Ascending aorta (tissue), 2 donors: ENCODE measurements at regions not wholly inside any gene's neighbourhood (a gene's known extent, or its start where the extent isn't known, plus 50 kb on each side); places are given as distances from the start of the nearest gene placed in this dataset.

Source experiments
- DNase-seq, 2 donors: peaks; one replicate each; pipeline ENCODE4 v3.0.0-alpha.2; 2019; ENCODE audit warnings: low spot score in 2 of 2
- H3K27ac ChIP-seq, 2 donors: fragments of 200-600 bp; sonication (generic); one replicate each; pipeline ENCODE4 v1.5.1; 2016 to 2017; ENCODE audit warnings: mild to moderate bottlenecking in 1 of 2
- H3K27me3 ChIP-seq: fragments of 200-600 bp; sonication (generic); one replicate; pipeline ENCODE4 v1.5.1; 2017
- H3K36me3 ChIP-seq, 2 donors: fragments of 200-600 bp; sonication (generic); one replicate each; pipeline ENCODE4 v1.5.1; 2016
- H3K4me1 ChIP-seq, 2 donors: fragments of 200-600 bp; sonication (generic); one replicate each; pipeline ENCODE4 v1.5.1; 2016 to 2017; ENCODE audit warnings: mild to moderate bottlenecking in 1 of 2
- H3K4me3 ChIP-seq, 2 donors: fragments of 200-600 bp; sonication (generic); one replicate each; pipeline ENCODE4 v1.5.1; 2016 to 2017; ENCODE audit warnings: mild to moderate bottlenecking in 1 of 2
- H3K9me3 ChIP-seq, 2 donors: fragments of 200-600 bp; sonication (generic); one replicate each; pipeline ENCODE4 v1.5.1; 2016
- intact Hi-C: fragments of 100-400 bp; cut with DNase I; formaldehyde crosslinking; loops from one replicate; pipeline ENCODE4 v1.15.1; 2023
- TF ChIP-seq, protein P1 (sequence below), 3 experiments: fragments of 200-600 bp in 2 of 3; fragments of 450-650 bp in 1 of 3; sonication (generic) in 2 of 3; IDR thresholded peaks; one replicate each; pipeline ENCODE4 v1.5.1; 2016 to 2019; ENCODE audit warnings: antibody characterized with exemption in 3 of 3, mild to moderate bottlenecking in 1 of 3, moderate library complexity in 1 of 3

- no peak overlapping the region for H3K4me3 ChIP-seq
- TF ChIP-seq, protein P1, sequence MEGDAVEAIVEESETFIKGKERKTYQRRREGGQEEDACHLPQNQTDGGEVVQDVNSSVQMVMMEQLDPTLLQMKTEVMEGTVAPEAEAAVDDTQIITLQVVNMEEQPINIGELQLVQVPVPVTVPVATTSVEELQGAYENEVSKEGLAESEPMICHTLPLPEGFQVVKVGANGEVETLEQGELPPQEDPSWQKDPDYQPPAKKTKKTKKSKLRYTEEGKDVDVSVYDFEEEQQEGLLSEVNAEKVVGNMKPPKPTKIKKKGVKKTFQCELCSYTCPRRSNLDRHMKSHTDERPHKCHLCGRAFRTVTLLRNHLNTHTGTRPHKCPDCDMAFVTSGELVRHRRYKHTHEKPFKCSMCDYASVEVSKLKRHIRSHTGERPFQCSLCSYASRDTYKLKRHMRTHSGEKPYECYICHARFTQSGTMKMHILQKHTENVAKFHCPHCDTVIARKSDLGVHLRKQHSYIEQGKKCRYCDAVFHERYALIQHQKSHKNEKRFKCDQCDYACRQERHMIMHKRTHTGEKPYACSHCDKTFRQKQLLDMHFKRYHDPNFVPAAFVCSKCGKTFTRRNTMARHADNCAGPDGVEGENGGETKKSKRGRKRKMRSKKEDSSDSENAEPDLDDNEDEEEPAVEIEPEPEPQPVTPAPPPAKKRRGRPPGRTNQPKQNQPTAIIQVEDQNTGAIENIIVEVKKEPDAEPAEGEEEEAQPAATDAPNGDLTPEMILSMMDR (IDR thresholded peaks at IDR 0.05), result no peak
- no peaks in the 10 kb centered on the region for H3K4me1 ChIP-seq
- H3K27ac ChIP-seq, result no peak overlapping the region
- intact Hi-C loops, result no loop called here
- H3K9me3 ChIP-seq, result no peaks in the 10 kb centered on the region
- H3K36me3 ChIP-seq, result no peaks in the 10 kb centered on the region
- no peak for DNase-seq
- no peaks in the 10 kb centered on the region for H3K27me3 ChIP-seq
Observed at GRCh38 chr13:83709426-83710132, 172.7 kb downstream of the SLITRK1 start.

DNA sequence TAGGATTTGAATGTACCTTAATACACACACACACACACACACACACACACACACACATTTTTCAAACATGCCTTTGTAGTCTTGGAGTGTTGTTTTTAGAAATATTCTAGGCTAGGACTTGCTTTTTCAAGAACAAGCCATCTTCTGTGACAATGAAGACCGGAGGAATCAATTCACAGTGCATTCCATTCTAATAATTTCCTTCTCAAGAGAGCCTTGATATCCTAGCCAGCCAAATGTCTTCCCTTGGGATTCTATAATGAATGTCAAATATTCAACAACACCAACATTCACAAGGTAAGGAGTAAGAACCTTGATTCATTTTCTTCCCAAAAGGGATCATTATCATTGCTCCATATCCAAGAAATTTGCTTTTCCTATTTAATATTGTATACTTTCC is 180.3 kb downstream of the SLITRK1 start:
- Histone ChIP-seq H3K36me3 (no peaks in the 10 kb centered on the region), H3K27me3 (no peaks in the 10 kb centered on the region), H3K4me3 (no peak overlapping the region), H3K9me3 (no peaks in the 10 kb centered on the region), H3K4me1 (no peaks in the 10 kb centered on the region), H3K27ac (no peak overlapping the region)
- intact Hi-C loops, result no loop called here
- TF ChIP-seq, protein P1 (IDR thresholded peaks at IDR 0.05), result no peak
- DNase-seq, result no peak

GRCh38 chr13:83692800-83693199 is 189.5 kb downstream of the SLITRK1 start:
- TF ChIP-seq, protein P1 (IDR thresholded peaks at IDR 0.05), result no peak
- DNase-seq, result no peak
- Histone ChIP-seq H3K9me3 (no peaks in the 10 kb centered on the region), H3K4me1 (no peaks in the 10 kb centered on the region), H3K27me3 (no peaks in the 10 kb centered on the region), H3K4me3 (no peak overlapping the region), H3K36me3 (no peaks in the 10 kb centered on the region), H3K27ac (no peak overlapping the region)
- intact Hi-C loops, result no loop called here

DNA sequence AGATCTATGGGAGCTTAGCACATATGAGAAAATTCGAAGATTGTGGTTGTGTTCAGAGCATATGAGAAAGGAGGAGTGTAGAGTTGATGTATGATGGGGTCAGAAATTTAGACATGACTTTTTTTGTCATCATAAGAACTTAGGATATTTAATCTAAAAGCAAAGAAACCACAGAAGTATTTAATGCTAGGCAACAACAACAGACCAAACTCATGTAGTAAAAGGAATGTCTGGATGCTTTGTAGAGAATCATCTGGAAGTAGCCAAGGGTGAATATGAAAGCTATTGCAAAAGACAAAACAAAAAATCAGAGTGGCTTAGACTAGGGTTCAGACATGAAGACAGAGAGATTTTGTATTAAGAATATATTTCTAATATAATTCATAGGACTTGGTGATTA is 190.3 kb downstream of the SLITRK1 start:
- Histone ChIP-seq H3K36me3 (no peaks in the 10 kb centered on the region), H3K9me3 (no peaks in the 10 kb centered on the region), H3K27ac (no peak overlapping the region), H3K27me3 (no peaks in the 10 kb centered on the region), H3K4me3 (no peak overlapping the region), H3K4me1 (no peaks in the 10 kb centered on the region)
- TF ChIP-seq, protein P1 (IDR thresholded peaks at IDR 0.05), result no peak
- intact Hi-C loops, result no loop called here
- no peak for DNase-seq

- H3K4me1 ChIP-seq, result no peaks in the 10 kb centered on the region
- TF ChIP-seq, protein P1 (IDR thresholded peaks at IDR 0.05), result no peak
- H3K27me3 ChIP-seq, result no peaks in the 10 kb centered on the region
- H3K9me3 ChIP-seq, result no peaks in the 10 kb centered on the region
- intact Hi-C loops, result no loop called here
- no peak overlapping the region for H3K27ac ChIP-seq
- H3K4me3 ChIP-seq, result no peak overlapping the region
- DNase-seq, result no peak
- no peaks in the 10 kb centered on the region for H3K36me3 ChIP-seq
Observed at GRCh38 chr13:83681547-83681946, 200.7 kb downstream of the SLITRK1 start.

- Histone ChIP-seq H3K36me3 (no peaks in the 10 kb centered on the region), H3K4me3 (no peak overlapping the region), H3K27me3 (no peaks in the 10 kb centered on the region), H3K9me3 (no peaks in the 10 kb centered on the region), H3K4me1 (no peaks in the 10 kb centered on the region), H3K27ac (no peak overlapping the region)
- no peak for DNase-seq
- TF ChIP-seq, protein P1 (IDR thresholded peaks at IDR 0.05), result no peak
- intact Hi-C loops, result no loop called here
Observed at GRCh38 chr13:83677985-83678384, 204.3 kb downstream of the SLITRK1 start.
